Activated CD8-positive, alpha-beta T cell treated with anti-CD3 and anti-CD28 coated beads for 36 hours (primary cell): ENCODE measurements at regions not wholly inside any gene's neighbourhood (a gene's known extent, or its start where the extent isn't known, plus 50 kb on each side); places are given as distances from the start of the nearest gene placed in this dataset.

Source experiments
- ATAC-seq: fragments of 200-7000 bp; cut with Tn5 transposase; one replicate; pipeline ENCODE4 v1.10.0; 2021; ENCODE audit warnings: mild to moderate bottlenecking, moderate library complexity
- CTCF ChIA-PET: fragments of 350-600 bp; sonication (Branson Sonifier 250); formaldehyde crosslinking; loops from one replicate; lab custom pipeline; 2021; ENCODE audit warnings: antibody characterized with exemption; lab: Charles Lee
- POLR2A ChIA-PET: fragments of 350-600 bp; sonication (Branson Sonifier 250); formaldehyde crosslinking; loops from one replicate; lab custom pipeline; 2021; ENCODE audit warnings: antibody characterized with exemption; lab: Charles Lee
- DNase-seq: peaks from one replicate; pipeline ENCODE4 v3.0.0-alpha.2; 2020
- H3K27ac Mint-ChIP-seq: one replicate; pipeline ENCODE4 v1.8.0; 2021; ENCODE audit warnings: mild to moderate bottlenecking, mixed read lengths
- H3K27me3 Mint-ChIP-seq: one replicate; pipeline ENCODE4 v1.8.0; 2021; ENCODE audit warnings: mixed read lengths
- H3K36me3 Mint-ChIP-seq: one replicate; pipeline ENCODE4 v1.8.0; 2021; ENCODE audit warnings: low read depth, mixed read lengths
- H3K4me1 Mint-ChIP-seq: one replicate; pipeline ENCODE4 v1.8.0; 2021; ENCODE audit warnings: low read depth, mixed read lengths
- H3K4me3 Mint-ChIP-seq: one replicate; pipeline ENCODE4 v1.8.0; 2021; ENCODE audit warnings: mild to moderate bottlenecking, moderate library complexity, mixed read lengths
- H3K9me3 Mint-ChIP-seq: one replicate; pipeline ENCODE4 v1.8.0; 2021; ENCODE audit warnings: mixed read lengths
- intact Hi-C: fragments of 100-400 bp; cut with micrococcal nuclease; formaldehyde crosslinking; loops from one replicate; pipeline ENCODE4 v1.10.0; 2022
- TF ChIP-seq, protein P1 (sequence below): fragments of 200-600 bp; IDR thresholded peaks from one replicate; pipeline ENCODE4 v1.8.0; 2022; ENCODE audit warnings: antibody characterized with exemption, mild to moderate bottlenecking

DNA sequence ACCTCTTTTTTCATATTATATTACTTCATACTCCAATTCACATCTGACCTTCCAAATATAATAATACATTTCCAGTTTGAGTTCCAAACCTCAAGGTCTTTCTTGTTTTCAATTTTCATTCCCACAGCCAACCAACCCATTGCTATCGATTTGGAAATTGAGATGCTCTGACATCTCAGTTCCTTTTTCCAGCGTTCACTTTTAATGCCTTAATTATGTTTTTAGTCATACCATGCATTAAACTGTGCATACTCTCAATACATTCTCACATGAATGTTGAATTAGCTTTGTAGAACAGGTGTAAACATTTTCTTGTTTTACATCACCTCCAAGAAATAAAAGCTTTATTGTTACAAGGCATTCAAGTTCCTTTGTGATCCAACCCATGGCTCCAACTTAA lies 294.2 kb upstream of the ANO3 start:
- no peaks in the 10 kb centered on the region for H3K36me3 Mint-ChIP-seq
- ATAC-seq = no peak
- no peaks in the 10 kb centered on the region for H3K27me3 Mint-ChIP-seq
- TF ChIP-seq, protein P1, sequence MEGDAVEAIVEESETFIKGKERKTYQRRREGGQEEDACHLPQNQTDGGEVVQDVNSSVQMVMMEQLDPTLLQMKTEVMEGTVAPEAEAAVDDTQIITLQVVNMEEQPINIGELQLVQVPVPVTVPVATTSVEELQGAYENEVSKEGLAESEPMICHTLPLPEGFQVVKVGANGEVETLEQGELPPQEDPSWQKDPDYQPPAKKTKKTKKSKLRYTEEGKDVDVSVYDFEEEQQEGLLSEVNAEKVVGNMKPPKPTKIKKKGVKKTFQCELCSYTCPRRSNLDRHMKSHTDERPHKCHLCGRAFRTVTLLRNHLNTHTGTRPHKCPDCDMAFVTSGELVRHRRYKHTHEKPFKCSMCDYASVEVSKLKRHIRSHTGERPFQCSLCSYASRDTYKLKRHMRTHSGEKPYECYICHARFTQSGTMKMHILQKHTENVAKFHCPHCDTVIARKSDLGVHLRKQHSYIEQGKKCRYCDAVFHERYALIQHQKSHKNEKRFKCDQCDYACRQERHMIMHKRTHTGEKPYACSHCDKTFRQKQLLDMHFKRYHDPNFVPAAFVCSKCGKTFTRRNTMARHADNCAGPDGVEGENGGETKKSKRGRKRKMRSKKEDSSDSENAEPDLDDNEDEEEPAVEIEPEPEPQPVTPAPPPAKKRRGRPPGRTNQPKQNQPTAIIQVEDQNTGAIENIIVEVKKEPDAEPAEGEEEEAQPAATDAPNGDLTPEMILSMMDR = no peak
- intact Hi-C loops = no loop called here
- no peak for DNase-seq
- peaks cover 4% of the 10 kb centered on the region for H3K9me3 Mint-ChIP-seq
- H3K4me1 Mint-ChIP-seq = no peaks in the 10 kb centered on the region
- POLR2A ChIA-PET = no interaction called here
- no peak overlapping the region for H3K4me3 Mint-ChIP-seq
- H3K27ac Mint-ChIP-seq = no peak overlapping the region
- CTCF ChIA-PET = no interaction called here

DNA sequence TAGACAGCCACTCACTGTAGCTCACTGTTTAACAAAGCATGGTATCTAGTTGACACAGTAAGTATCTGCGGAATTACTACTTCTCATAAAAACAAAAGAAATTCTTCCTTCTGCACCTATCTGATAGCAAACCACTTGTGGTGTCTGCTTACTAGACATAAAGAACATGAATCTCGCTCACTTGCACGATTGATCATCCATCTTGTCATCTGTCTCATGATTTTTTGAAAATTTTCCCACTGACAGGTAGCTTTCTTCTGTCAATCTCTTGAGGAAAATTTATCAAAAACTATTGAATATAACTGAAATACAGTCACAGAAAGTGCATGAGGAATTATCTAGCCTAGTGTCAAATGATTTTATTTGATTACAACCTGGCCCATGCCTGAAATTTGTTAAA lies 291.6 kb upstream of the ANO3 start:
- ChIA-PET POLR2A (no interaction called here), CTCF (no interaction called here)
- Mint-ChIP-seq H3K27ac (no peak overlapping the region), H3K4me3 (no peak overlapping the region), H3K4me1 (no peaks in the 10 kb centered on the region), H3K27me3 (no peaks in the 10 kb centered on the region), H3K36me3 (no peaks in the 10 kb centered on the region), H3K9me3 (no peaks in the 10 kb centered on the region)
- intact Hi-C loops = no loop called here
- ATAC-seq = no peak
- TF ChIP-seq, protein P1 = no peak
- DNase-seq = no peak

DNA sequence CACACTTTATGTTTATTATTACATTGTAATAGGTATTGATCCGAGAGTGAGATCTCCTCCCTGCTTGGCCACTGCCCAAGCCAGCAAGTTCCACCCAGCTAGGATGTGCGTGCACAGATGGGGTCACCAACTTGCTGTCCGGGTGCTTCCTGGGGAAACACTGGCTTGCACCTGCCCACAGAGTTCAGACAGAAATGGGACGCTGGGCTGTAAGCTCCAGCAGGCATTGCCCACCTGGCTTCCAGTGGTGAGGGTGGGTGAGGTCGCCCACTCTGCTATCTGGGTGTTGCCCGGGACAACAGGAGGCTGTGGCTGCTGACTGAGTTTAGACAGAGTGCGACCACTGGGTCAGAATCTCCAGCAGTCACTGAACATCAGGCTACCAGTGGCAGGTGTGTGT lies 289.8 kb upstream of the ANO3 start:
- H3K27ac Mint-ChIP-seq = no peak overlapping the region
- ChIA-PET CTCF (no interaction called here), POLR2A (no interaction called here)
- no peaks in the 10 kb centered on the region for H3K27me3 Mint-ChIP-seq
- intact Hi-C loops = no loop called here
- ATAC-seq (no peak), DNase-seq (no peak)
- TF ChIP-seq, protein P1 = no peak
- no peaks in the 10 kb centered on the region for H3K9me3 Mint-ChIP-seq
- H3K4me3 Mint-ChIP-seq = no peak overlapping the region
- no peaks in the 10 kb centered on the region for H3K4me1 Mint-ChIP-seq
- no peaks in the 10 kb centered on the region for H3K36me3 Mint-ChIP-seq

DNA sequence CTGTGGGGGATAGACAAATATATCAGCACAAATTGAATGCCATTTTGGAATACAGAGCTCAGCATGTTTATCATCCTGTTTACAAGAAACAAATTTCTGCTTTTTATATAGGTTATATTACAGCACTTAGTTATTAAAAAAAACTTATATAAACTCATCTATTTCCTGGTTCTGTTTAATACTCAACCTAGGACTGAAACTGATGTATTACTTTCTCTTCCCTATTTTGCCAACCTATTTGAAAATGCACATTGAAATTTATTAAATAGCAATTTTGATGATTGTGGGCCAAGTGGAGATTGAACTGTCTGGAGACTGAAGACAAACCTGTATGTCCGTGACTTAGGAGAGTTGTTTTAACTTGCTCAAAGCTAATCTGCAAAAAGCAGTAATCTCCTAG lies 288.3 kb upstream of the ANO3 start:
- H3K4me1 Mint-ChIP-seq = no peaks in the 10 kb centered on the region
- no peak for ATAC-seq
- DNase-seq = no peak
- no peaks in the 10 kb centered on the region for H3K36me3 Mint-ChIP-seq
- no peak overlapping the region for H3K27ac Mint-ChIP-seq
- no peak overlapping the region for H3K4me3 Mint-ChIP-seq
- TF ChIP-seq, protein P1 = no peak
- peaks cover 2% of the 10 kb centered on the region for H3K9me3 Mint-ChIP-seq
- no peaks in the 10 kb centered on the region for H3K27me3 Mint-ChIP-seq
- CTCF ChIA-PET = no interaction called here
- POLR2A ChIA-PET = no interaction called here
- intact Hi-C loops = no loop called here

DNA sequence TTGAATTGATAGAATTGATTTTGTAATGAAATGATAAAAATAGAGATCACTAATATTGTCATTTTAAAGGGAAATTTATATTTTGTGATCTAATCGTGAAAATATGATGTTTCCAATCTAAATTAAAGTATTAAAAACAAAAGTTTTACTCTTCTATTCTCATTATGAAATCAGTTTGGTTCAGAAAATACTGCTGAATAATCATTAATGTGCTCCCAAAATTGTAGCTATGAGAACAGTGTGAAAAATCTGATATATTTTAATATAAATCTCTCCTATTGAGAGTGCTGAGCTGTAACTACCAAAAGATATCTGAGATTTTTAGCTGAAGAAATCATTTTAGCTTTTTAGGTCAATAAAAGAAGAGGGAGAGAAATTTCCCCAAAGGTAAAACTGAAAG lies 287.5 kb upstream of the ANO3 start:
- Mint-ChIP-seq H3K36me3 (no peaks in the 10 kb centered on the region), H3K4me3 (no peak overlapping the region), H3K4me1 (no peaks in the 10 kb centered on the region), H3K27ac (no peak overlapping the region), H3K27me3 (no peaks in the 10 kb centered on the region), H3K9me3 (peaks cover 4% of the 10 kb centered on the region)
- ATAC-seq = no peak
- no peak for DNase-seq
- TF ChIP-seq, protein P1 = no peak
- ChIA-PET POLR2A (no interaction called here), CTCF (no interaction called here)
- intact Hi-C loops = no loop called here
